Cortex of kidney (tissue), 1 donor: ENCODE measurements at regions not wholly inside any gene's neighbourhood (a gene's known extent, or its start where the extent isn't known, plus 50 kb on each side); places are given as distances from the start of the nearest gene placed in this dataset.
"Not testable (repeated sequence)": the region's sequence is repeated elsewhere in the genome, so short reads cannot be mapped to it uniquely, and the experiment has no call there.

Experiments
- DNase-seq: peaks from one replicate; lab custom pipeline; 2025; lab: John Stamatoyannopoulos, UW

DNA sequence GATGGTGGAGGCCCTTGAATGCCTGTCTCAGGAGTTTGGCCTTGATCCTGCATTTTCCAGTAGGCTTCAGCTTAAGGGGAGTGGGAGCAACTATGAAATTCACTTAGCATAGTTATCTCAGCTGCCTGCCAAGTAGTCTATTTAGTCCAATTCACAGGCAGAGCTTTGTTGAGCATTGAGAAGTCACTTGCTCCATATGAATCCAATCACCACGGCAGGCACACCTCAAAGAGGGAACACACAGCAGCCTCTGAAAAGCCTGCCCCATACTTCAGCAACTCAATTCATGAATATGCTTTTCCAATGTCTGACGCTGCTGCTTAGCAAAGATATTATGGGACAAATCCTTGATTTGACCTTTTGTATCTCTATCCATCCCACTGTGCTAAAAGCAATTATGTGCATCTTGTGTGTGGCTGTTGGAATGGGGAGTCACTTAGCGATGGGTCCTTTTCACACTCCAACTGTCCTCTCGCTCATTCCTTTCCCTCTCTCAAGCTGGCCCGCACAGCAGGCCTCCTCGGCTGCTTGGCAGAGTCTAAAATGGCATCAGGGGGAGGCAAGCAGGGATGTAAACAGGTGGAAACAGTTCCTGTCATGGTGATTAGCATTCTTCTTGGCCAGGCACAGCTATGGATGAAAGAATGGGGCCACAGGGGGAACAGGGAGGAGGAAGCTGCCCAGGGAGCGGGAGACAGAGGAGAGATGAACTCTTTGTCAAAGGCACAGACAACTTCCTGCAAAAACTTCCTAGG, 56.0 kb upstream of the LRPPRC start:
- DNase-seq = no peak

DNA sequence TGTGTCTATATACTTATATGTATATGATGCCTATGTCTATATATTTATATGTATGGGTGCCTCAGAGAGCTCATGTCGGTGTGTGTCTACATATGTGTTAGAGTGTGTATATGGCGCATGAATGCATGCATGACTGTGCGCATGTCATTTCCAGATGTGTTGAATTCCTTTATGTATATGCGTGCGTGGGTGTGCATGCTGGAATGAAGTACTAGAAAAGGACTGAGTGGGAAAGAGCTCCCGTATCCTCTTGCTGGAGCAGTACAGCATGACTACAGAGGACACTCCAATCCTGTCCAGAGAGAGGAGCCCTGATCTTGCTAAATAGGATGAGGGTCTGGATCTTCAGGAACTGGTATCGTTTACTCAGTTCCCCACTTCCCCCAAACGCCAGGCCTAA, 56.8 kb upstream of the LRPPRC start:
- no peak for DNase-seq

GRCh38 chr2:44053052-44053451, 57.3 kb upstream of the LRPPRC start:
- DNase-seq = no peak

DNA sequence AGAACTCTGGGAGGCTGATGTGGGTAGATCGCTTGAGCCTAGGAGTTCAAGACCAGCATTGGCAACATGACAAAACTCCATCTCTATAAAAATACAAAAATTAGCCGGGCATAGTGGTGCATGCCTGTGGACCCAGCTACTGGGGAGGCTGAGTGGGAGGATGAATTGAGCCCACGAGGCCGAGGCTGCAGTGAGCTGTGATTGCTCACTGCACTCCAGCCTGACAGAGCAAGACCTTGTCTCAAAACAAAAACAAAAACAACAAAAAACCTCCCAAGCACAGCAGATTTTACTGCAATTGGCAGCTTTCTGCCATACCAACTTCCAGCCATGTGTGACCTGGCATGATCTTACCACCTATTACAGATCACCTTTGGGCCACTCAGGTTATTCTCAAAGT, 57.7 kb upstream of the LRPPRC start:
- no peak for DNase-seq

- no peak for DNase-seq
These were observed 59.4 kb upstream of the LRPPRC start for GRCh38 chr2:44055229-44055628.

DNA sequence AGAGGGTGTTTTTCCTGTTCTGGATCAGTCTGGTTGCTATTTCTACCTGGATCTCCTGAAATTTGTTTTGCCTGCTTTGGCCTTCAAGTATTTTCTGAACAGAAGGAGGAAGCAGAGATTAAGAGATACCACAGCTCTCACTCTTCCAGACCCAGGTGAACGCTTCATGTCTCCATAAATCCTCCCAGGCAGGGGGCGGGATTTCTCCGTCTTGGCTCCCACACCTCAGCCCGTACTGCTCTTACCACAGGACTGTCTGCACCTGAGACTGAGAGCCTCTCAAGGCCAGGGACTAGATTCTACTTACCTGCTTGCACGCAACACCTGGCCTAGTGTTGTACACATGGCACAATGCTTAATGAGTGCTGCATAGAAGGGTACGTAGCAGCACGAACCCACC, 59.9 kb upstream of the LRPPRC start:
- DNase-seq = no peak

GRCh38 chr2:44056947-44057346, 61.2 kb upstream of the LRPPRC start:
- no peak for DNase-seq

GRCh38 chr2:44060286-44060685, 64.5 kb upstream of the LRPPRC start:
- DNase-seq = not testable (repeated sequence)

- no peak for DNase-seq
These were observed 65.2 kb upstream of the LRPPRC start for GRCh38 chr2:44060990-44061389.

DNA sequence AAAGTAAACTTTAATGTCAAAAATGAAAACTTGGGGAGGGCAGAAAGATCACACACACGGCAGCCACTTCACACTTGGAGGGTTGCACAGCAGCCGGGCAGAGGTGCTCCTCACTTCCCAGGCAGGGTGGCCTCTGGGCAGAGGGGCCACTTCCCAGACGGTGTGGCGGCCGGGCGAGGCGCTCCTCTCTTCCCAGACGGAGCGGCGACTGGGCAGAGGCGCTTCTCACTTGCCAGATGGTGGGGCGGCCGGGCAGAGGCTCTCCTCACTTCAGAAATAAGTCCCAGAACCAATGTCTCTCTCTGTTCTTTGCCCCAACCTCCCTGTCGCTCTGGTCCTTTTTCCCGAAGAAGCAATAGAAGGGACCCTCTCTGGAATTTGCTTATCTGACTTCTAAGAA, 65.7 kb upstream of the LRPPRC start:
- DNase-seq = no peak

DNA sequence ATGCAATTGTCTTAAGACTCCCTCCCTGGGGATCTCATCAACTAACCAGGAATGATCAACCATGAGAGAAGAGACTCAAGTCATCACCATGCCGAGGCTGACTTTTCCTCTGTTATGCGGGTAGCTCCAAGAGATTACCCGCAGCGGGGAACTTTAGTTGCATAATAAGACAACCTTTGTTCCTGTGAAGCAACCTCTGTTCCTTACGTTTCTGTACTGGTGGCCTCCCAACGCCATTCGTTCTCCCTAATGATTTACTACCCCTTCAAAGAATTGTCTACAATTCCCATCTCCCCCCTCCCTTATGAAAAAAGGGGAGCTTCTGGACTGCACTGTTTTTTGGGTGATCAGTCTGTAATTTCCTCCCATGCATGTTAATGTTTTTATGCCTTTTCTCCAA, 66.1 kb upstream of the LRPPRC start:
- no peak for DNase-seq

DNA sequence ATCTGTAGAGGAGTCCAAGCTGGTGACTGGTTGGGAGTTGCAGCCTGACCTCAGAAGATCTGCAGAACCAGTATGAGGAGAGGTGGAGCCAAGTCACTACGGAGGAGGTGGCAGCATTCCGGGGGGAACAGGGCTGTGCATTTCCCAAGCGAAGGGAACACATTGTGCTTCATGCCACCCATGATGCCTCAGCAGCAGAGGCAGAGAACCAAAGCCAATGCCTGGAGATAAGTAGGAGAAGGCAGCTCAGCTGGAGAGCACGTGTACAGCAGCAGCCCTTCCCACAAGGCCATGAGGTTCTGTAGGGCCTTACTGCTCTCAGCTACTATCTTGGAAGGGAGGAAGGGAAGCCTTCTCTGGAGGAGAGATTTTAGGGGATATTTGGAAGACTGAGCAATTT, 67.2 kb upstream of the LRPPRC start:
- no peak for DNase-seq

- not testable (repeated sequence) for DNase-seq
These were observed 68.5 kb upstream of the LRPPRC start for GRCh38 chr2:44064281-44064680.

DNA sequence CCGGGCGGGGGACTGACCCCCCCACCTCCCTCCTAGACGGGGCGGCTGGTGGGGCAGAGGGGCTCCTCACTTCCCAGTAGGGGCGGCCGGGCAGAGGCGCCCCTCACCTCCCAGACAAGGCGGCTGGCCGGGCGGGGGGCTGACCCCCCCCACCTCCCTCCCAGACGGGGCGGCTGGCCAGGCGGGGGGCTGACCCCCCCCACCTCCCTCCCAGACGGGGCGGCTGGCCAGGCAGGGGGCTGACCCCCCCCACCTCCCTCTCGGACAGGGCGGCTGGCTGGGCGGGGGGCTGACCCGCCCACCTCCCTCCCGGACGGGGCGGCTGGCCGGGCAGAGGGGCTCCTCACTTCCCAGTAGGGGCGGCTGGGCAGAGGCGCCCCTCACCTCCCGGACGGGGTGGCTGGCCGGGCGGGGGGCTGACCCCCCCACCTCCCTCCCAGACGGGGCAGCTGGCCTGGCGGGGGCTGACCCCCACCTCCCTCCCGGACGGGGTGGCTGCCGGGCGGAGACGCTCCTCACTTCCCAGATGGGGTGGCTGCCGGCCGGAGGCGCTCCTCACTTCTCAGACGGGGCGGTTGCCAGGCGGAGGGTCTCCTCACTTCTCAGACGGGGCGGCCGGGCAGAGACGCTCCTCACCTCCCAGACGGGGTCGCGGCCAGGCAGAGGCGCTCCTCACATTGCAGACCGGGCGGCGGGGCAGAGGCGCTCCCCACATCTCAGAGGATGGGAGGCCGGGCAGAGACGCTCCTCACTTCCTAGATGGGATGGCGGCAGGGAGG, 71.4 kb upstream of the LRPPRC start:
- DNase-seq = not testable (repeated sequence)

DNA sequence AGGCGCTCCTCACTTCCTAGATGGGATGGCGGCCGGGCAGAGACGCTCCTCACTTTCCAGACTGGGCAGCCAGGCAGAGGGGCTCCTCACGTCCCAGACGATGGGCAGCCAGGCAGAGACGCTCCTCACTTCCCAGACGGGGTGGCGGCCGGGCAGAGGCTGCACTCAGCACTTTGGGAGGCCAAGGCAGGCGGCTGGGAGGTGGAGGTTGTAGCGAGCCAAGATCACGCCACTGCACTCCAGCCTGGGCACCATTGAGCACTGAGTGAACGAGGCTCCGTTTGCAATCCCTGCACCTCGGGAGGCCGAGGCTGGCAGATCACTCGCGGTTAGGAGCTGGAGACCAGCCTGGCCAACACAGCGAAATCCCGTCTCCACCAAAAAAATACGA, 72.0 kb upstream of the LRPPRC start:
- not testable (repeated sequence) for DNase-seq

DNA sequence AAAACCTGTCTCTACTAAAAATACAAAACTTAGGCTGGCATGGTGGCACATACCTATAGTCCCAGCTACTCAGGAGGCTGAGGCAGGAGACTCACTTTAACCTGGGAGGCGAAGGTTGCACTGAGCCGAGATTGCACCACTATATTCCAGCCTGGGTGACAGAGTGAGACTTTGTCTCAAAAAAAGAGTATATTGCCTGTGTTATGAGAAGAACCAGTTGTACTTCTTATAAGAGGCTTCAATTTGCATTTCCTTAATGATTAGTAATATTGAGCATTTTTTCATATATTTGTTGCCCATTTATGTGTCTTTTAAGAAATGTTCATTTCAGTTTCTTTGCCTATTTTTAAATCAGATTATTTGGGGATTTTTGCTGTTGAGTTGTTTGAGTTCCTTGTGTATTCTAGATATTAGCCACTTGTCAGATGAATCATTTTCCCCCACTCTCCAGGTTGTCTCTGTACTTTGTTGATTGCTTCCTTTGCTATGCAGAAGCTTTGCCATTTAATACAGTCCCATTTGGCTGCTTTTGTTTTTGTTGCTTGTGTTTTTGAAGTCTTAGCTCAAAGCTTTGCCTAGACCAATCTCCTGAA, 75.8 kb upstream of the LRPPRC start:
- no peak for DNase-seq

DNA sequence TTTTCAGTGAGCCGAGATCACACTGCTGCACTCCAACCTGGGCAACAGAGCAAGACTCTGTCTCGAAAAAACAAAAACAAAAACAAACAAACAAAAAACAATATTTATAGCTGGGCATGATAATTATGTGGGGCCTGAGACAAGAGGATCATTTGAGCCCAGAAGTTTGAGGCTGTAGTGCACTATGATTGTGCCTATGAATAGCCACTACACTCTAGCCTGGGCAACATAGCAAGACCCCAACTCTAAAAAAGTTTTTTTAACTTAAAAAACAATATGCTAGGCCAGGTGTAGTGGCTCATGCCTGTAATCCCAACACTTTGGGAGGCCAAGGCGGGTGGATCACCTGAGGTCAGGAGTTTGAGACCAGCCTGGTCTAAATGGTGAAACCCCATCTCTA, 77.9 kb upstream of the LRPPRC start:
- not testable (repeated sequence) for DNase-seq

- DNase-seq = not testable (repeated sequence)
These were observed 79.0 kb upstream of the LRPPRC start for GRCh38 chr2:44074795-44075194.

GRCh38 chr2:44075541-44075940, 79.8 kb upstream of the LRPPRC start:
- no peak for DNase-seq

- DNase-seq = no peak
These were observed 82.2 kb upstream of the LRPPRC start for GRCh38 chr2:44077942-44078511.

DNA sequence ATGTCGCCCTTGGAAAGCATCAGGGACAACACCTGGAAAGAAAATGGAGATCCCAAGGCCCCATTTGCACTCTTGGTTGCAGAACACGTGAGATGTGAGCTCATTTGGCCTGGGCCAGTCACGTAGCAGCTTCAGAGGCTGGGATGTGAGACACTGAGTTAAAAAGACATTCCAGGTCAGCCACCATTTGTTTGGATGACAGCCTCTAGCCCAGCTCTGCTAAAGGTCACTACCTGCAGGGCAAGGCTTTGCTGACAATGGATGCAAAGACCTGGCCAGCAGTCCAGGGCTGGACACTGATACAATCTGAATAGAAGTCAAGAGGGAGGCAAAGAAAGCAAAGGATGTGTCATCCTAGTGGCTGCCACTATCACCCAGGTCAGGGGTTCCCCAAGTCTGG, 83.9 kb upstream of the LRPPRC start:
- DNase-seq = no peak

DNA sequence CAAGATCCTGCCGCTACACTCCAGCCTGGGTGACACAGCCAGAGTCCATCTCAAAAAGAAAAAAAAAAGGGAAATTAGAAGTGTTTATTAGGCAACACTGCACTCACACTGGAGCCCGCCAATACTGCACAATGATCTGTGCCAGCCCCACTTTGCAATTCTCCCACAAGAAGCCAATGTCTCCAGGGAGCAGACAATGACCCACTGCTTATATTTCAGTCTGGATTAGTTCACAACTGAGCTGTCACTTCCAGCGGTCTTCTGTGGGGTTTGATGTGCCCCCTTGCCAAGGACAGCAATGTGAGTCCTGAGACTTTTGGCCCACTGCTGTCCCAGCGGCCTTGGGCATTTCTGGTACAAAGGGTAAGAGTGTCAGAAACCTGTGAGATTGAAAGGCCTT, 85.6 kb upstream of the PPM1B start:
- no peak for DNase-seq

GRCh38 chr2:44084850-44085249, 83.8 kb upstream of the PPM1B start:
- DNase-seq = no peak
